ENCODE measurements at regions not wholly inside any gene's neighbourhood (a gene's known extent, or its start where the extent isn't known, plus 50 kb on each side); places are given as distances from the start of the nearest gene placed in this dataset.

DNA sequence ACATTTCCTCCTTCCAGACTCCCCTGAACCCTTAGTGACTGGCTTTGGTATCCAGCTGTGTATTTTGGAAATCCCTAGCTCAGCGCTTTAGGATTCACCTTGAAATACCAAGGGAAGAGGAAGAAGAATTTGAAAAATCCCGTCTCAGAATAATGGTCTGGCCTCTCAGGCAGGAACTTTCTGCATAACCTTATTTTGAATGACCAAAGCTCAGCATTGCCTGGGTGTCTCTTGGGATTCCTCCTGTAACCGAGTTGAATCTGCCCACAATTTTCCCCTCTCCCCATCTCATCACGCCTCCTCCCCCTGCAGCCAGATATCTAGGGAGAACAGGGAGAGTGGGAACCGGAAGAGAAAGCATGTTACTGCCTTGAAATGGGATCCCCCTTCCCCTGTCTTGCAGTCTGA lies 116.2 kb downstream of the SMIM20 start:
- TF ChIP-seq, protein P1, sequence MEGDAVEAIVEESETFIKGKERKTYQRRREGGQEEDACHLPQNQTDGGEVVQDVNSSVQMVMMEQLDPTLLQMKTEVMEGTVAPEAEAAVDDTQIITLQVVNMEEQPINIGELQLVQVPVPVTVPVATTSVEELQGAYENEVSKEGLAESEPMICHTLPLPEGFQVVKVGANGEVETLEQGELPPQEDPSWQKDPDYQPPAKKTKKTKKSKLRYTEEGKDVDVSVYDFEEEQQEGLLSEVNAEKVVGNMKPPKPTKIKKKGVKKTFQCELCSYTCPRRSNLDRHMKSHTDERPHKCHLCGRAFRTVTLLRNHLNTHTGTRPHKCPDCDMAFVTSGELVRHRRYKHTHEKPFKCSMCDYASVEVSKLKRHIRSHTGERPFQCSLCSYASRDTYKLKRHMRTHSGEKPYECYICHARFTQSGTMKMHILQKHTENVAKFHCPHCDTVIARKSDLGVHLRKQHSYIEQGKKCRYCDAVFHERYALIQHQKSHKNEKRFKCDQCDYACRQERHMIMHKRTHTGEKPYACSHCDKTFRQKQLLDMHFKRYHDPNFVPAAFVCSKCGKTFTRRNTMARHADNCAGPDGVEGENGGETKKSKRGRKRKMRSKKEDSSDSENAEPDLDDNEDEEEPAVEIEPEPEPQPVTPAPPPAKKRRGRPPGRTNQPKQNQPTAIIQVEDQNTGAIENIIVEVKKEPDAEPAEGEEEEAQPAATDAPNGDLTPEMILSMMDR (IDR thresholded peaks at IDR 0.05): no peak
- TF ChIP-seq POLR2AphosphoS5 (IDR thresholded peaks at IDR 0.05) (no peak), EP300 (IDR thresholded peaks at IDR 0.05) (no peak), POLR2A (IDR thresholded peaks at IDR 0.05; ENCODE audit: low read depth) (no peak)

All from esophagus muscularis mucosa (tissue), 4 donors.